ENCODE measurements at regions not wholly inside any gene's neighbourhood (a gene's known extent, or its start where the extent isn't known, plus 50 kb on each side); places are given as distances from the start of the nearest gene placed in this dataset.

DNA sequence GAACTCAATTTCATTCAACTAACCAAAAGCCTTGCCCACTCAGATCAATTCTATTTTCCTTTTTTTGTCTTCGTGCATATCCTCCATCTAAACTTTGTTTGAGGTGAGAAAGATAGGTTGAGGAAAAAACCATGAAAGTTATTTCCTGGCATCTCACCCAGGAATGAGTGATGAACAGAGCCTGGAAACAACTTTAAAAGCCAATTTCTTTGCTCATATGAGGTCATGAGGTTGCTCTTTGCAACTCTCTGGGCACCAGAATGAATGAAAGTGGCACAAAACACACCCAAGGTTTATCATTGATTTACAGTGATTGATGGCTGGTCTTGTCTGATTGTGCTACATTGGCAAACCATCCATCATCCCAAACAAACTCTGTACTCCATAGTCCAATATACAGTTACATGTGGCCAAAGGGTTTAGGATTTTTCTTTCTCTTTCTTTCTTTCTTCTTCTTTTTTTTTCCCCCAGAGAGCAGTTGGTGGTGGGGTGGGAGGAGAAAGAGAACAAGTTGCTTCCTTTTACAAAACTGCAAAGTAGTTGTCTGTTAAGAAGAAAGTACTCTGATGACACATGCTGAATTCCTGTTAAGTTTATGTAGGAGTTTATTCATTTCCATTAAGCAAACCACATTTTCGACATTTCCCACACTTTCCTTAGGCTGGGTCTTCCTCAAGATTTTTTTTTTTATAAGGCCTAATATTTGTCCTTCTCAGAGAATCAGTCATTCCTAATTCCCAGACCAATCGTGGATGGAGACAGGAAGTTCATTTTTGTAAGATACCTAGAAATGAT, 575.9 kb upstream of the ZEB2 start:
- Histone ChIP-seq H3K18ac (ENCODE audit: insufficient read length, low read depth, low read length) (no peak overlapping the region), H4K8ac (replicated peaks; ENCODE audit: insufficient read length, low read depth, low read length) (no peak overlapping the region), H3K27ac (ENCODE audit: insufficient read length, low read depth, low read length) (no peak overlapping the region), H3T11ph (ENCODE audit: low read length) (no peak overlapping the region), H2BK5ac (ENCODE audit: insufficient read length, low read length) (no peak overlapping the region), H3K4ac (ENCODE audit: low read depth, low read length) (no peak overlapping the region), H3K14ac (ENCODE audit: insufficient read depth, low read length) (no peak overlapping the region), H2AK5ac (ENCODE audit: insufficient read length, low read length) (no peak overlapping the region), H2BK15ac (ENCODE audit: low read depth, low read length) (no peak overlapping the region), H2BK20ac (ENCODE audit: low read depth, low read length, poor library complexity, severe bottlenecking) (no peak overlapping the region), H3K9ac (ENCODE audit: extremely low read depth, insufficient read length, low read length) (no peak overlapping the region), H2BK12ac (ENCODE audit: insufficient read length, low read depth, low read length) (no peak overlapping the region), H4K91ac (ENCODE audit: insufficient read length, low read depth, low read length) (no peak overlapping the region), H3K27me3 (ENCODE audit: insufficient read depth, low read length) (no peaks in the 10 kb centered on the region), H4K20me1 (ENCODE audit: control insufficient read depth, insufficient read depth, insufficient read length) (no peaks in the 10 kb centered on the region), H3K23me2 (ENCODE audit: insufficient read length, low read depth, low read length, poor library complexity, severe bottlenecking) (no peaks in the 10 kb centered on the region), H3K79me1 (ENCODE audit: insufficient read depth, low read depth, low read length, poor library complexity, severe bottlenecking) (no peaks in the 10 kb centered on the region), H3K79me2 (ENCODE audit: insufficient read depth, low read length) (no peaks in the 10 kb centered on the region), H2AFZ (ENCODE audit: low read length) (no peak overlapping the region), H3K4me2 (ENCODE audit: insufficient read depth, insufficient read length, low read length) (no peak overlapping the region), H2BK120ac (ENCODE audit: low read depth, low read length, poor library complexity, severe bottlenecking) (no peak overlapping the region), H4K5ac (ENCODE audit: insufficient read length, low read depth, low read length) (no peak overlapping the region), H3K4me1 (ENCODE audit: insufficient read depth, low read length) (no peaks in the 10 kb centered on the region), H3K9me3 (ENCODE audit: control insufficient read depth, low read depth, low read length) (no peaks in the 10 kb centered on the region), H3K56ac (ENCODE audit: insufficient read length, low read depth, low read length) (no peak overlapping the region), H3K23ac (ENCODE audit: insufficient read length, low read depth, low read length) (no peak overlapping the region)
- no peak overlapping the region for H3K27ac Mint-ChIP-seq
- no peak for DNase-seq
- peaks cover 0 to 5% of the 10 kb centered on the region in 2 experiments; a peak in 3 of 5 replicates for H3K9me3 Mint-ChIP-seq
- TF ChIP-seq, protein P1, sequence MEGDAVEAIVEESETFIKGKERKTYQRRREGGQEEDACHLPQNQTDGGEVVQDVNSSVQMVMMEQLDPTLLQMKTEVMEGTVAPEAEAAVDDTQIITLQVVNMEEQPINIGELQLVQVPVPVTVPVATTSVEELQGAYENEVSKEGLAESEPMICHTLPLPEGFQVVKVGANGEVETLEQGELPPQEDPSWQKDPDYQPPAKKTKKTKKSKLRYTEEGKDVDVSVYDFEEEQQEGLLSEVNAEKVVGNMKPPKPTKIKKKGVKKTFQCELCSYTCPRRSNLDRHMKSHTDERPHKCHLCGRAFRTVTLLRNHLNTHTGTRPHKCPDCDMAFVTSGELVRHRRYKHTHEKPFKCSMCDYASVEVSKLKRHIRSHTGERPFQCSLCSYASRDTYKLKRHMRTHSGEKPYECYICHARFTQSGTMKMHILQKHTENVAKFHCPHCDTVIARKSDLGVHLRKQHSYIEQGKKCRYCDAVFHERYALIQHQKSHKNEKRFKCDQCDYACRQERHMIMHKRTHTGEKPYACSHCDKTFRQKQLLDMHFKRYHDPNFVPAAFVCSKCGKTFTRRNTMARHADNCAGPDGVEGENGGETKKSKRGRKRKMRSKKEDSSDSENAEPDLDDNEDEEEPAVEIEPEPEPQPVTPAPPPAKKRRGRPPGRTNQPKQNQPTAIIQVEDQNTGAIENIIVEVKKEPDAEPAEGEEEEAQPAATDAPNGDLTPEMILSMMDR (conservative IDR thresholded peaks at IDR 0.05) = no peak
- no peak overlapping the region for H3K4me3 Mint-ChIP-seq
- no peaks in the 10 kb centered on the region for H3K27me3 Mint-ChIP-seq (ENCODE audit: low read depth)
- no CpG with 5 or more reads among the region's 3 CpGs for WGBS (ENCODE audit: extremely low coverage, insufficient read length, low lambda C conversion rate)
- no peaks in the 10 kb centered on the region for H3K36me3 Mint-ChIP-seq (ENCODE audit: insufficient read depth in 1 of 3, low read depth in 3 of 3)
- H3K4me1 Mint-ChIP-seq = no peaks in the 10 kb centered on the region
